ENCODE measurements at regions not wholly inside any gene's neighbourhood (a gene's known extent, or its start where the extent isn't known, plus 50 kb on each side); places are given as distances from the start of the nearest gene placed in this dataset.

- no peak for DNase-seq
Observed at GRCh38 chr2:9156483-9156882, 50.1 kb upstream of the ASAP2 start.

GRCh38 chr2:9154061-9154460 is 52.6 kb upstream of the ASAP2 start:
- no peak for DNase-seq

- DNase-seq = no peak
Observed at GRCh38 chr2:9153643-9153980, 53.0 kb upstream of the ASAP2 start.

GRCh38 chr2:9152975-9153642 is 53.5 kb upstream of the ASAP2 start:
- DNase-seq = no peak

DNA sequence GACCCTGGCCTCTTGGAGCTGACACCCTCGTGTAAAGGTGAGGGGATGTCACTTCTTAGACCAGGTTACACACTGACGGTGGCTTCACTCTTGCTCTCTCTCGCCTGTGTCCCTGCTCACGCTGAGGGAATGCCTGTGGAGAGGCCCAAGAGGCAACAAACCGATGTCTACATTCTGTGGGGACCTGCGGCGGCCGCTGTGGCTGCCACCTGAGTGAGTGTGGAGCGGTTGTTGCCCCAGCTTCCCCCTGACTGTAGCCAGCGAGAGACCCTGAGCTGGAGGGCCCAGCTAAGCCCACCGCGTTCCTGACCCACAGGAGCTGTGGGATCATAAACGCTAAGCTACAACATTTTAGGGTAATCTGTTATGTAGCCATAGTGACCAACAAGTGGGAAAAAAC is 55.7 kb upstream of the ASAP2 start:
- DNase-seq = no peak

GRCh38 chr2:9150568-9150900 is 56.1 kb upstream of the ASAP2 start:
- no peak for DNase-seq

DNA sequence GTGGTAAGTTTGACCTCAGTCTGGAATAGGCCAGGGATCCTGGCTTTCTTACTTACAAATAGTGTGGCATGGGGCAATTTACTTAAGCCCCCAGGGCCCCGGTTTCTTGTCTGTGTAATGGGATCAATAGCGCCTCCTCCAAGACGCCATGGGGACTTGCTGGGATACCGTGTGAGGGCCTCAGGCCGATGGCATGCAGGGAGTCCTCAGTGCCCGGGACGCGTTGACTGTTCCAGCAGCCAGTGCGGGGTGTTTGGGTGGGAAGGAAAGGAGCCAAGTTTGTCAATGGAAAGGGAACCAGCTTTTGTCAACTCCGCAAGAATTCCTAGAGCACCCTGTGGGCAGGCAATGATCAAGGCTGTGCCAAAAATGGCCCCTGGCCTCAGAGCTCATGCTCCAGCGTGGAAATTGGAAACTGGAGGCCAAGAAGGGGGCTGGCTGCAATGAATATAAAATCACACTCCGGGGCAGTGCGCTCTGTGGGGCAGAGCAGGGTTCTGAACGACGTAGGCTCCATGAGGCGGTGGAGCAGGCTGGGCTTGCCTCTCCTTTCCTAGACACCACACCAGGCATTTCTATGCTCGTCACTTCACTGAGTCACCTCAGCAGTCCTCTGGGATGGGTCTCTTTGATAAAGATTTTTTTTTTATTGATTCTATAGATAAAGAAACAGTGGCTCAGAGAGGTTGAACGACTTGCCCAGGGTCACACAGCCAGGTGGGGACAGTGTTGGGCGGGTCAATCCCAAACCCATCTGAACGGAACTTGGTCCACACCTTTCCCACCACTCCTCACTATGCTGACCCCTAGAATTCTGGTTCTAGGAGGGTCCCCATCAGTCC is 56.7 kb upstream of the ASAP2 start:
- no peak for DNase-seq

DNA sequence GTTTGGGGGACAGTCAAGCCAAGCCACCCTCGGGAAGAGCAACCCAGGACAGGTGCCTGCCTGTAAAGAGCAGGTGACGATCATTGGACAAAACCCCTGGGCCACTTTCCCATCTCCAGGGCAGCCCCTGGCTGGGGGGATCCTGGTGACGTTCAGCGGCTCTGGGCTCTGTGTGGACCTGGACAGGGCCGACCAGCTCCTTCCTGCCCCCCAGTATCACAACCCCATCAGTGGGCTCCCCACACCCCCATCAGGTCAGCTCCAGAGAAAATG is 57.3 kb upstream of the ASAP2 start:
- no peak for DNase-seq

DNA sequence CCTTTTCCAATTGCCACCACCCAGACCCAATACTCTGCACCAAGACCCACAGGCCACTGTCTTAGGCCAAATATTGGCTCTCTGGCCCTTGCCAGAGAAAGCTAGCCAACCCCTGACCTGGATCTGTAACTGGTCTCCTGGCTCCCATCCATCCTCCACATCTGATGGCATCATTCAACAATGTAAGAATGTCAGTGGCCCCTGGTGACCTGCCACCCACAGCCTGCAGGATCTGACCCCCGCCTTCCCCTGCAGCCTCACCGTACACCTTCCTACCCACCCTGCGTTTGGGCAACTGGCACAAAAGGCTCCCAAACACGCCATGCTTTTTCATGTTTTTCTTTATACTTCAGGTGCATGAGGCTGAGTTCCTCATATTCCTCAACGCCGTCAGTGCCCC is 60.0 kb upstream of the ASAP2 start:
- DNase-seq = no peak

GRCh38 chr2:9145752-9146430 is 60.7 kb upstream of the ASAP2 start:
- DNase-seq = no peak

DNA sequence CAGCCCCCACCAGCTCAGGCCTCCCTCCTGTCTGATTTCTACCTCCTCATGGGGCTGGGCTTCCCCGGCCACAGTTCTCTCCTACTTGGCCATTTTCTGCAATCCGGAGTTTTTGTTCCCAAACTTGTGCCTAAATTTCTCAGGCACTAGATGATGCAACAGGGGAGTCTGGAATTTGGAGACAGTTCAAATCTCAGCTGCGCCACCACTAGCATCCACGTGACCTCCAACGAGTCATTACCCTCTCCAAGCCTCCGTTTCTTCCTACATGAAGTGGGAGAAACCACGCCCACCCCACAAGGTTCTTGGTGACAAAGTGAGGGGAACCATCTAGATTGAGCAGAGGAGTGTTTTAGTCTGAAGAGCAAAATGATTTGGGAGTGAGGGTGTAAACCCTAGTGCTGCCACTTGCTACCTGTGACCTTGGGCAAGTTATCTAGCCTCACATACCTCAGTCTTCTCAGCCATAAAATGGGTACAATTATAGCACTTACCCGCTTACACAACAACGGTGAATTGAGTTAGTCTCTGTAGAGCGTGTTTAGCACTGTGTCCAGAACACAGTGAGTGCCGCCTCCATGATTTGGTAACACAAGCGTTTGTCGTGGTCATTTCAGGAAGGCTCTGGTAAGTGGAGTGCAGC is 61.4 kb upstream of the ASAP2 start:
- DNase-seq = no peak

GRCh38 chr2:9144617-9145016 is 62.0 kb upstream of the ASAP2 start:
- no peak for DNase-seq

- no peak for DNase-seq
Observed at GRCh38 chr2:9144046-9144445, 62.6 kb upstream of the ASAP2 start.

GRCh38 chr2:9143264-9143815 is 63.3 kb upstream of the ASAP2 start:
- DNase-seq = no peak

GRCh38 chr2:9142551-9143263 is 63.9 kb upstream of the ASAP2 start:
- DNase-seq = peak; percentile 88 to 90

DNA sequence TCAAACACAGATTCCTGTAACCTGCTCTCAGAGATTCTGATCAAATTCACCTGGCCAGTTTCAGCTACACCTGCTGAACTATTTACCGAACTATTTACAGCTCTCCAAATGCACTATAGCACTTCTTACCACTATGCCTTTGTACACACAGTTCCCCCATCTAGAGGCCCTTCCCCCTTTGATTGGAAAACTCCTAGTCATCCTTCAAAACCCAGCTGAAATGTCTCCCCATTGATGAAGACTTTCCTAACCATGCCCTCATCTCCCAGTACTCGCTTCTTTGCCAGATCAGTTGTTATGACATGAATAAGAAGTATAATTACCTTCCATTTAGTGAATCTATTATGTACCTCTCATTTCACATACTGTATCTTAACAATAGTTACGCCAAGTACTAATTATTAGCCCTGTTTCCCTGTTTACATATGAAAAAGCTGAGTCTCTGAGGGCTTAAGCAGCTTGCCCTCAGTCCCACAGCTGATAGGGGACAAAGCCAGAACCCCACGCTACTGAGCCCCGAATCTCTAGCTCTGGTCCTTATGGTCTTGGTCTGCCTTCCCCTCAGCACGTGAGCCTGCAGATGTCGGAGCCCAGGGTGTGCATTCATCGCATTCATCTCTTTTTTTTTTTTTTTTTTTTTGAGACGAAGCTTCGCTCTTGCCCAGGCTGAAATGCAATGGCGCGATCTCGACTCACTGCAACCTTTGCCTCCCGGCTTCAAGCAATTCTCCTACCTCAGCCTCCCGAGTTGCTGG is 64.7 kb upstream of the ASAP2 start:
- DNase-seq = no peak

DNA sequence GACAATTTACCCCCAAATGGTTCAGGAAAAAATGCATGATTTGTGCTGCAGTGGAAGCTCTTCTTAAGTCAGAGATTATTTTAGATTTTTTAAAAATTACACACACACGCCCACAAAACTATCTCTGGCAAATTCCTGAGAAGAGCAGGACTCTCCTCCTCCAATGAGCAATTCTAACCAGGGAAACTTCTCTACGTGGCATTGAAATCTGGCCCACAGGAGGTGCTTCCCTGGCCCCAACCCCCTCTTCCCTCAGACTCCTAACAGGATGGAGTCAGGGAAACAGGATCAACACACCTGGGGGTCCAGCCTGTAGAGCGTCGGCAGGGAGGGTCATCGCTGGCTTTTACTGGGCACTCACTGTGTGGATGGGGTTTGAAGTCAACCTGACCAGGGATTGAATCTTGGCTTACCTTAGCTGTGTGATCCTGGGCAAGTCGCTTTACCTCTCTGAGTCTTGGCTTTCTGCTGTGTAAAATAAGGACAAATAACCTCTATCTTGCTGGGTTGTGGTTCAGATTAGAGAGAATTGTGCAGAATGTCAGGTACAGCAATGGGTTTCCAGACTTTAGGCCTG is 65.4 kb upstream of the ASAP2 start:
- no peak for DNase-seq

- no peak for DNase-seq
Observed at GRCh38 chr2:9140645-9141044, 66.0 kb upstream of the ASAP2 start.

- DNase-seq = peak; percentile 75 to 84
Observed at GRCh38 chr2:9139491-9140443, 66.8 kb upstream of the ASAP2 start.

- DNase-seq = no peak
Observed at GRCh38 chr2:9137379-9138150, 69.0 kb upstream of the ASAP2 start.

Measured in stimulated activated CD4-positive, alpha-beta T cell treated with anti-CD3 and anti-CD28 coated beads, Interleukin-2, amount 100 ng/mL, for 24 hours (primary cell).